HepG2 (cell line): ENCODE measurements at regions not wholly inside any gene's neighbourhood (a gene's known extent, or its start where the extent isn't known, plus 50 kb on each side); places are given as distances from the start of the nearest gene placed in this dataset.
A peak's percentile ranks its signal among the peaks of the same experiment; 100 is the strongest.

Experiments used
- ATAC-seq: fragments of 200-7000 bp; cut with Tn5 transposase; 3 replicates; pipeline ENCODE4 v1.9.1; 2020; ENCODE audit warnings: mild to moderate bottlenecking, moderate library complexity
- BruUV-seq: library from RNA; stranded (reverse); fragments of 400-500 nt; replicated peaks from 2 replicates; lab custom pipeline; 2021; lab: Mats Ljungman, UMichigan
- CTCF ChIA-PET: fragments of 300-600 bp; formaldehyde crosslinking; extraction: SDS; loops from one replicate; lab custom pipeline; 2021; ENCODE audit warnings: low total read pairs, inconsistent platforms, low intra/inter-chr PET ratio; lab: Yijun Ruan, JAX
- POLR2A ChIA-PET: fragments of 350-600 bp; sonication (Branson Sonifier 250); formaldehyde crosslinking; loops from one replicate; lab custom pipeline; 2020; ENCODE audit warnings: antibody characterized with exemption, inconsistent platforms; lab: Yijun Ruan, JAX
- DNase-seq: peaks from one replicate; pipeline ENCODE4 v3.0.0-alpha.2; 2015; ENCODE audit warnings: low spot score
- FAIRE-seq: peaks from 3 replicates; lab custom pipeline; 2011; peaks lifted over from hg19 to GRCh38; lab: Jason Lieb, UNC
- H2AFZ ChIP-seq: one replicate; pipeline ENCODE4 v1.6.1; 2011; ENCODE audit warnings: low read length, inconsistent platforms
- H3K27ac ChIP-seq: fragments of 300-600 bp; 3 replicates; pipeline ENCODE4 v1.8.0; 2011; ENCODE audit warnings: mixed run types, mild to moderate bottlenecking, mixed read lengths, low read length, inconsistent platforms; ENCODE audit not compliant: insufficient read depth; ENCODE audit errors: extremely low read length
- H3K27me3 ChIP-seq, 2 experiments: fragments of 200-600 bp in 1 of 2; 2 replicates in 1 of 2; 3 replicates in 1 of 2; pipeline versions ENCODE4 v1.6.0 to v1.8.0; 2011; ENCODE audit warnings: low read length in 2 of 2, mild to moderate bottlenecking in 2 of 2, moderate library complexity in 2 of 2, inconsistent platforms in 1 of 2; ENCODE audit not compliant: insufficient read depth in 2 of 2, control insufficient read depth in 1 of 2
- H3K36me3 ChIP-seq, 2 experiments: fragments of 200-600 bp in 1 of 2; replicated peaks in 1 of 2; 2 replicates in 1 of 2; 3 replicates in 1 of 2; pipeline versions ENCODE4 v1.5.1 to v1.8.0; 2011; ENCODE audit warnings: low read length in 2 of 2, inconsistent platforms in 1 of 2; ENCODE audit not compliant: insufficient read depth in 2 of 2, control insufficient read depth in 1 of 2
- H3K4me1 ChIP-seq: 2 replicates; pipeline ENCODE4 v1.5.1; 2012; ENCODE audit warnings: low read length, inconsistent platforms; ENCODE audit not compliant: insufficient read depth
- H3K4me2 ChIP-seq: 2 replicates; pipeline ENCODE4 v1.6.0; 2011; ENCODE audit warnings: low read depth, low read length, inconsistent platforms
- H3K4me3 ChIP-seq, 3 experiments: fragments of 200-600 bp in 1 of 3; sonication (generic), shearing (Covaris generic) in 1 of 3; replicated peaks in 1 of 3; 2 replicates each; pipeline ENCODE4 v1.5.1; 2011 to 2016; ENCODE audit warnings: low read length in 3 of 3, inconsistent platforms in 2 of 3, low read depth in 2 of 3, mild to moderate bottlenecking in 2 of 3, control low read depth in 1 of 3, mixed read lengths in 1 of 3; ENCODE audit not compliant: insufficient read depth in 1 of 3
- H3K79me2 ChIP-seq: one replicate; pipeline ENCODE4 v1.6.1; 2011; ENCODE audit warnings: low read length, inconsistent platforms; ENCODE audit not compliant: insufficient read depth
- H3K9ac ChIP-seq: 2 replicates; pipeline ENCODE4 v1.6.0; 2011; ENCODE audit warnings: mild to moderate bottlenecking, low read depth, low read length, inconsistent platforms; ENCODE audit not compliant: insufficient read depth
- H3K9me3 ChIP-seq: 2 replicates; pipeline ENCODE4 v1.5.1; 2012; ENCODE audit warnings: mild to moderate bottlenecking, low read length
- H4K20me1 ChIP-seq: 2 replicates; pipeline ENCODE4 v1.6.0; 2011; ENCODE audit warnings: inconsistent platforms, mild to moderate bottlenecking, low read length, moderate library complexity; ENCODE audit not compliant: insufficient read depth
- KAT8 ChIP-seq: IDR thresholded peaks from 2 replicates; pipeline ENCODE4 v1.6.1; 2016; ENCODE audit warnings: missing genetic modification reagents, missing compliant biosample characterization
- POGK ChIP-seq: sonication (generic); formaldehyde crosslinking; conservative IDR thresholded peaks from 2 replicates; pipeline ENCODE4 v1.8.0; 2022; ENCODE audit warnings: mild to moderate bottlenecking, moderate library complexity, missing genetic modification reagents
- SALL2 ChIP-seq: sonication (generic); formaldehyde crosslinking; IDR thresholded peaks from 2 replicates; pipeline ENCODE4 v1.8.1; 2023; ENCODE audit warnings: mild to moderate bottlenecking, missing genetic modification reagents, inconsistent platforms
- TRAFD1 ChIP-seq: sonication (generic); formaldehyde crosslinking; IDR thresholded peaks from 2 replicates; pipeline ENCODE4 v1.5.1; 2020; ENCODE audit warnings: missing genetic modification reagents, mild to moderate bottlenecking, borderline replicate concordance
- XBP1 ChIP-seq: sonication (generic); formaldehyde crosslinking; IDR thresholded peaks from 2 replicates; pipeline ENCODE4 v1.5.0; 2020; ENCODE audit warnings: missing genetic modification reagents
- ZBTB38 ChIP-seq: sonication (generic); formaldehyde crosslinking; IDR thresholded peaks from 2 replicates; pipeline ENCODE4 v1.5.1; 2020; ENCODE audit warnings: mild to moderate bottlenecking, missing genetic modification reagents
- ZMYM4 ChIP-seq: sonication (generic); formaldehyde crosslinking; IDR thresholded peaks from 2 replicates; pipeline ENCODE4 v1.8.1; 2023; ENCODE audit warnings: mild to moderate bottlenecking, missing genetic modification reagents
- ZNF142 ChIP-seq: sonication (generic); formaldehyde crosslinking; IDR thresholded peaks from 2 replicates; pipeline ENCODE4 v1.4.0; 2020; ENCODE audit warnings: missing genetic modification reagents
- ZNF234 ChIP-seq: sonication (generic); formaldehyde crosslinking; conservative IDR thresholded peaks from 2 replicates; pipeline ENCODE4 v1.5.1; 2020; ENCODE audit warnings: mild to moderate bottlenecking, missing genetic modification reagents
- ZNF256 ChIP-seq: sonication (generic); formaldehyde crosslinking; conservative IDR thresholded peaks from 2 replicates; pipeline ENCODE4 v1.4.0; 2020; ENCODE audit warnings: missing genetic modification reagents
- ZNF570 ChIP-seq: sonication (generic); formaldehyde crosslinking; IDR thresholded peaks from 2 replicates; pipeline ENCODE4 v1.4.0; 2020; ENCODE audit warnings: mild to moderate bottlenecking, missing genetic modification reagents, borderline replicate concordance
- ZNF776 ChIP-seq: sonication (generic); formaldehyde crosslinking; IDR thresholded peaks from 2 replicates; pipeline ENCODE4 v1.4.0; 2020; ENCODE audit warnings: mild to moderate bottlenecking, missing genetic modification reagents
- WGBS: methylation state at CpG from one replicate; pipeline ENCODE4 v1.1.6; 2017; ENCODE audit warnings: low lambda C conversion rate; 5-methylcytosine and 5-hydroxymethylcytosine counted together
- in situ Hi-C: cut with HindIII; loops from 2 replicates; pipeline ENCODE4 v1.10.0; 2017; ENCODE audit warnings: low pct_unique_long_range_greater_than_20kb; ENCODE audit not compliant: extremely low pct_ligation_motif_present
- intact Hi-C: fragments of 100-400 bp; cut with micrococcal nuclease; formaldehyde crosslinking; loops from one replicate; pipeline ENCODE4 v1.10.0; 2022; ENCODE audit not compliant: unreplicated experiment

GRCh38 chr17:68760141-68760475 is 158.9 kb upstream of the FAM20A start (continued):
- TF ChIP-seq POGK (CRISPR knock-in tag) (0 out of 2 replicates have a peak, but pooled peaks have one; percentile 3), TRAFD1 (CRISPR knock-in tag) (peak; percentile 5; the same call in 1 of the 2 replicates), ZNF234 (CRISPR knock-in tag) (no peak), XBP1 (0 out of 2 replicates have a peak, but pooled peaks have one; percentile 40), SALL2 (CRISPR knock-in tag) (no peak; the same call in 1 of the 2 replicates)
- TF ChIP-seq, all 625 proteins: peak for 8

DNA sequence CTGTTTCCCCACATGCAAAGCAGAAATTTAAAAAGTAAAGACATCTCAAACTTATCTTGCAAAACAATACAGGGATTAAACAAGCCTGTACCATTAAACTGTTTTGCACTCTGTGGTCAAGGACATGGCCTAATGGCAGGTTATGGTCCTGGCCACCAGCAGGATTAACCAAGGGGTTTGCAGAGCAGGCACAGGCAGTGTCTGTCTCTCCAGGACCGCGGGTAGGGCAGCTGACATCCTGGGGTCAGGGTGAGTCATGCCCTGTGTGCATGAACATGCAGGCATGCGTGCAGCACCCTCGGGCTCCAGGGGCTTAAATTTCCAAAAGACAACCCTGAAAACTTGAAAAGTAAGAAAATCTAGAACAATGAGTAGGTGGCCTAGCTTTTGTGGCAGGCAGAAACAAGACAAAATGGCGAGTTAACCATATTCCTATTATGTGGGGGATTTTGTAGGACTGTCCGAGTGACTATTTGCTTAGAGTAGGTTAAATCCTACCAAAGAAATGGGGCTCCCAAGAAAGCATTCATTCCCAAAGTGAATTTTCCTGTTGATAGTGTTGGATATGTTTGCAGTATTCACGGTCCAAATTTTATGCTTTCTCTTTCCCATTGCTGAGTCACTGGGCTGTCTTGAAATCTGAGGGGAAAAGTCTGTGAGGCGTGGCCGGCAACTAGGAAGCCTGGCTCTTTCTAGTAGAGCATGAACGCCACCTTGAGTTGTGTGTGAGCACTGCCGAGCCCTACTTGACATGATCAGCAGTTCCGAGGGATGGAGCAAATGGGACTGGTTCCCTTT is 158.4 kb upstream of the FAM20A start:
- POLR2A ChIA-PET = interaction anchor here (0.9 to 1.3 kb wide), 4 partner anchors 148 to 302 kb away, joined by 3 to 4 read pairs (median 3); partner anchors contain the start of gene WIPI1
- in situ Hi-C loops = loop anchor here (5.0 to 25.0 kb wide), 5 partner anchors 147 to 597 kb away; partner anchors contain the start of genes ARSG, SLC16A6 and WIPI1
- FAIRE-seq = peak; percentile 92
- TF ChIP-seq ZNF776 (CRISPR knock-in tag) (no peak), KAT8 (CRISPR knock-in tag) (no peak; the same call in 1 of the 2 replicates), ZMYM4 (CRISPR knock-in tag) (peak; percentile 85), ZNF570 (CRISPR knock-in tag) (no peak), ZBTB38 (no peak; the same call in none of the 2 replicates), ZNF256 (CRISPR knock-in tag) (no peak), ZNF142 (CRISPR knock-in tag) (no peak)

More for the DNA sequence above, 158.4 kb upstream of the FAM20A start:
- CTCF ChIA-PET = interaction anchor here (0.6 to 1.5 kb wide), 8 partner anchors 18 to 559 kb away, joined by 3 to 9 read pairs (median 4); no protein-coding TSS in a partner anchor
- Histone ChIP-seq H3K27me3 (0 out of 5 replicates have a peak, but pooled peaks cover 0 to 4% of the 10 kb centered on the region in 2 experiments), H3K9me3 (no peaks in the 10 kb centered on the region), H3K9ac (peak overlapping the region; percentile 67), H3K4me2 (peak overlapping the region; percentile 84), H3K27ac (peak overlapping the region; percentile 92), H3K36me3 (no peaks in the 10 kb centered on the region), H3K4me1 (peaks cover 35% of the 10 kb centered on the region), H4K20me1 (no peaks in the 10 kb centered on the region), H3K79me2 (no peaks in the 10 kb centered on the region), H3K4me3 (peak overlapping the region; percentile 60 to 67 (median 61)), H2AFZ (peak overlapping the region; percentile 52)
- ATAC-seq = peak; percentile 99
- TSS peak; percentile 60 for BruUV-seq
- peak; percentile 91 for DNase-seq
- WGBS = 1% methylated on average over 12 of the region's 12 CpGs
- intact Hi-C loops = loop anchor here (1.0 to 2.0 kb wide), 6 partner anchors 19 to 293 kb away; partner anchors contain the start of gene FAM20A
